NB4 (cell line): ENCODE measurements at regions not wholly inside any gene's neighbourhood (a gene's known extent, or its start where the extent isn't known, plus 50 kb on each side); places are given as distances from the start of the nearest gene placed in this dataset.

ENCODE experiments used
- DNase-seq: peaks from one replicate; pipeline ENCODE4 v3.0.0; 2010; ENCODE audit warnings: low read depth
- H3K4me3 ChIP-seq: one replicate; pipeline ENCODE4 v1.5.1; 2011; ENCODE audit warnings: mild to moderate bottlenecking, low read depth, low read length, moderate library complexity
- CTCF ChIP-seq: IDR thresholded peaks from one replicate; pipeline ENCODE4 v1.5.1; 2012; ENCODE audit warnings: low read depth, low read length
- MAX ChIP-seq: IDR thresholded peaks from 2 replicates; pipeline ENCODE4 v1.6.1; 2011; ENCODE audit warnings: low read depth, low read length
- MYC ChIP-seq: IDR thresholded peaks from 2 replicates; pipeline ENCODE4 v1.6.1; 2011; ENCODE audit warnings: low read depth, low read length
- POLR2A ChIP-seq: IDR thresholded peaks from 2 replicates; pipeline ENCODE4 v1.6.1; 2011; ENCODE audit warnings: mild to moderate bottlenecking; ENCODE audit not compliant: insufficient read length; ENCODE audit errors: extremely low read depth

GRCh38 chr6:74733830-74734620 is 471.8 kb downstream of the COL12A1 start:
- no peak for DNase-seq
- H3K4me3 ChIP-seq, result no peak overlapping the region
- TF ChIP-seq MAX, result no peak
- TF ChIP-seq POLR2A, result no peak
- no peak for TF ChIP-seq CTCF

GRCh38 chr6:74731931-74732330 is 473.9 kb downstream of the COL12A1 start:
- TF ChIP-seq CTCF (no peak), MYC (no peak), MAX (no peak), POLR2A (no peak)
- no peak for DNase-seq
- no peak overlapping the region for H3K4me3 ChIP-seq

- DNase-seq, result no peak
- TF ChIP-seq POLR2A (no peak), MYC (no peak), CTCF (no peak), MAX (no peak)
- H3K4me3 ChIP-seq, result no peak overlapping the region
Observed at GRCh38 chr6:74731204-74731603, 474.6 kb downstream of the COL12A1 start.

- H3K4me3 ChIP-seq, result no peak overlapping the region
- no peak for DNase-seq
- TF ChIP-seq MAX (no peak), CTCF (no peak), MYC (no peak), POLR2A (no peak)
Observed at GRCh38 chr6:74720923-74721322, 484.9 kb downstream of the COL12A1 start.

GRCh38 chr6:74717591-74717990 is 488.3 kb downstream of the COL12A1 start:
- TF ChIP-seq MYC (no peak), MAX (no peak), CTCF (no peak)
- no peak overlapping the region for H3K4me3 ChIP-seq
- DNase-seq, result no peak
